HL-60 (cell line): ENCODE measurements at regions not wholly inside any gene's neighbourhood (a gene's known extent, or its start where the extent isn't known, plus 50 kb on each side); places are given as distances from the start of the nearest gene placed in this dataset.

Source experiments
- DNase-seq, 2 experiments: peaks; one replicate each; pipeline ENCODE4 v3.0.0-alpha.2; 2010 to 2020; ENCODE audit warnings: low read depth in 1 of 2, low spot score in 1 of 2
- H3K27ac ChIP-seq: fragments of 250-450 bp; sonication (Bioruptor Pico); replicated peaks from 2 replicates; pipeline ENCODE4 v1.5.1; 2020; ENCODE audit warnings: mild to moderate bottlenecking, moderate library complexity
- H3K27me3 ChIP-seq: fragments of 250-450 bp; sonication (Bioruptor Pico); 2 replicates; pipeline ENCODE4 v1.5.1; 2021; ENCODE audit warnings: mild to moderate bottlenecking, moderate library complexity; ENCODE audit not compliant: insufficient read depth, poor library complexity, severe bottlenecking
- H3K4me3 ChIP-seq: replicated peaks from 2 replicates; pipeline ENCODE4 v1.5.1; 2011; ENCODE audit warnings: mild to moderate bottlenecking, control low read depth, low read length; ENCODE audit not compliant: insufficient read depth
- GABPA ChIP-seq: IDR thresholded peaks from 2 replicates; pipeline ENCODE4 v1.6.1; 2012; ENCODE audit warnings: low read depth
- POLR2AphosphoS5 ChIP-seq: IDR thresholded peaks from 2 replicates; pipeline ENCODE4 v1.6.1; 2012; ENCODE audit warnings: low read depth
- REST ChIP-seq: IDR thresholded peaks from 2 replicates; pipeline ENCODE4 v1.6.1; 2012; ENCODE audit warnings: low read depth; ENCODE audit not compliant: insufficient replicate concordance
- SPI1 ChIP-seq: IDR thresholded peaks from 2 replicates; pipeline ENCODE4 v1.6.1; 2012; ENCODE audit warnings: low read depth, mild to moderate bottlenecking, borderline replicate concordance
- TF ChIP-seq, protein P1 (sequence below): IDR thresholded peaks from one replicate; pipeline ENCODE4 v1.5.1; 2011; ENCODE audit warnings: low read length, control low read depth, inconsistent platforms; ENCODE audit not compliant: insufficient read depth

- DNase-seq: no peak
- TF ChIP-seq REST: no peak
- TF ChIP-seq GABPA: no peak
- no peak overlapping the region for H3K27ac ChIP-seq
- peaks cover 4% of the 10 kb centered on the region for H3K27me3 ChIP-seq
- no peak overlapping the region for H3K4me3 ChIP-seq
Measured at GRCh38 chr15:79677241-79677640, 219.6 kb downstream of the MTHFS start.

- no peak for DNase-seq
Measured at GRCh38 chr15:79678032-79678701, 218.6 kb downstream of the MTHFS start.

DNA sequence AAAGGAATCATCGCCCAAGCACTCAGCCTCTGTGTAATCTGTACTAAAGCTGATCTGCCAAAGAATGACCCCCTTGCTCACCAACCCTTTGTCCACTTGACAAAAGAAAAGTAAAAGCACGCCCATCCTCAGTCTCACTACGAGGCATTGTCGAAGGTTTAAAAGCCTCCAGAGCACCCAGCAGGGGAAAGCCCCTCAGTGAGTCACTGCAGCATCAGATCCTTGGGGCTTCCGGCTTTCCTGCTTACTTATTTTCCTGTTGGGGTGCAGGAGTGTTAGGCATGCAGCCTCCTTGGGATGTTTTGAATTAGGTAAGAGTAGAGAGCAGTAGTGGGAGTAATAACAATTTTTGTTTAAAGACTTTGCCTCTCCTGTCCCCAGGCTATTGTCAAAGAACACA, 216.1 kb downstream of the MTHFS start:
- peaks cover 4% of the 10 kb centered on the region for H3K27me3 ChIP-seq
- H3K27ac ChIP-seq: no peak overlapping the region
- H3K4me3 ChIP-seq: no peak overlapping the region
- DNase-seq: no peak
- no peak for TF ChIP-seq SPI1

More at GRCh38 chr15:79678032-79678701, 218.6 kb downstream of the MTHFS start:
- TF ChIP-seq SPI1 (no peak), POLR2AphosphoS5 (no peak), GABPA (no peak), REST (no peak)
- TF ChIP-seq, protein P1, sequence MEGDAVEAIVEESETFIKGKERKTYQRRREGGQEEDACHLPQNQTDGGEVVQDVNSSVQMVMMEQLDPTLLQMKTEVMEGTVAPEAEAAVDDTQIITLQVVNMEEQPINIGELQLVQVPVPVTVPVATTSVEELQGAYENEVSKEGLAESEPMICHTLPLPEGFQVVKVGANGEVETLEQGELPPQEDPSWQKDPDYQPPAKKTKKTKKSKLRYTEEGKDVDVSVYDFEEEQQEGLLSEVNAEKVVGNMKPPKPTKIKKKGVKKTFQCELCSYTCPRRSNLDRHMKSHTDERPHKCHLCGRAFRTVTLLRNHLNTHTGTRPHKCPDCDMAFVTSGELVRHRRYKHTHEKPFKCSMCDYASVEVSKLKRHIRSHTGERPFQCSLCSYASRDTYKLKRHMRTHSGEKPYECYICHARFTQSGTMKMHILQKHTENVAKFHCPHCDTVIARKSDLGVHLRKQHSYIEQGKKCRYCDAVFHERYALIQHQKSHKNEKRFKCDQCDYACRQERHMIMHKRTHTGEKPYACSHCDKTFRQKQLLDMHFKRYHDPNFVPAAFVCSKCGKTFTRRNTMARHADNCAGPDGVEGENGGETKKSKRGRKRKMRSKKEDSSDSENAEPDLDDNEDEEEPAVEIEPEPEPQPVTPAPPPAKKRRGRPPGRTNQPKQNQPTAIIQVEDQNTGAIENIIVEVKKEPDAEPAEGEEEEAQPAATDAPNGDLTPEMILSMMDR: no peak
- Histone ChIP-seq H3K27me3 (peaks cover 4% of the 10 kb centered on the region), H3K27ac (no peak overlapping the region), H3K4me3 (no peak overlapping the region)

DNA sequence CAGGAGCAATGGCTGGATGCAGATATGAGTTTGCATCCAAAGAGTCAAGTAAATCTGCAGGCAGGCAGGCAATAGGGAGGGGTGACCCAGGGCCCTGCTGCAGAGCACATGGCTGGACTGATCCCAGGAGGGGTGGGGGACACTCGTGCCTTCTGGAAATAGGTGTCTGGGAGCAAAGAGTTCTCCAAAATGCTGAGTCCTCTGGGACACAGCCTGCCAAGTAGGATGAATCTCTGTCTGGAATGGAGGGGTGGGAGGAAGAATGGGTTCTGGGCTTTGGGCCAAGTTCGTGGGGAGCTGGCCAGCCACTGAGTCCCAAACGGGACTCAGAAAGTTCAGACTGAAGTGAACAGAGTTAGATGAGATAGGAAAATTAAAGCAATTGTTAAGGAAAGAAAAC, 214.5 kb downstream of the MTHFS start:
- Histone ChIP-seq H3K27me3 (peaks cover 4% of the 10 kb centered on the region), H3K27ac (no peak overlapping the region), H3K4me3 (no peak overlapping the region)
- TF ChIP-seq, protein P1: no peak
- no peak for TF ChIP-seq GABPA
- no peak for DNase-seq

- H3K4me3 ChIP-seq: no peak overlapping the region
- TF ChIP-seq SPI1 (no peak), REST (no peak)
- H3K27me3 ChIP-seq: peaks cover 4% of the 10 kb centered on the region
- H3K27ac ChIP-seq: no peak overlapping the region
- DNase-seq: no peak
Measured at GRCh38 chr15:79682851-79683288, 213.9 kb downstream of the MTHFS start.
